NB4 (cell line): ENCODE measurements at regions not wholly inside any gene's neighbourhood (a gene's known extent, or its start where the extent isn't known, plus 50 kb on each side); places are given as distances from the start of the nearest gene placed in this dataset.

ENCODE experiments used
- CTCF ChIP-seq: IDR thresholded peaks from one replicate; pipeline ENCODE4 v1.5.1; 2012; ENCODE audit warnings: low read depth, low read length
- POLR2A ChIP-seq: IDR thresholded peaks from 2 replicates; pipeline ENCODE4 v1.6.1; 2011; ENCODE audit warnings: mild to moderate bottlenecking; ENCODE audit not compliant: insufficient read length; ENCODE audit errors: extremely low read depth

DNA sequence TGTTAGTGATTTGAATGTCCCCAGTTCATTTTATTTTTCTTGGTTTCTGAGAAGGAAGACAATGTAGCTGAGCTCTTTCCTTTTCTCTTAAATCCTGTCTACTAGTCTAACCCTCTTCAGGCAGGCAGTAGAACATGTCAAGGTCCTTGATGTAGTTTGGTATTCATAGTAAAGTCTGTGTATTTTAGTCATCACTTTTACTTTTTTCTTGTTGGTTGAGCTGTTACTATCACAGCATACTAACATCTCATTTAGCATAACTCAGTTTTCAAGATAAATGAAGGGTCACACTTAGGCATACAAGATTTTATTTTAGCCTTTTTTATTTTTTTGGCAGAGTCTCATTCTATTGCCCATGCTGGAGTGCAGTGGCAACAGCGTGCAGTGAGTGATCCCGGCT, 70.5 kb downstream of the KPNA2 start:
- TF ChIP-seq CTCF (no peak), POLR2A (no peak)
